ENCODE measurements at regions not wholly inside any gene's neighbourhood (a gene's known extent, or its start where the extent isn't known, plus 50 kb on each side); places are given as distances from the start of the nearest gene placed in this dataset.

- Histone ChIP-seq H3K27me3 (peaks cover 0 to 13% (median 7%) of the 10 kb centered on the region in 7 donors), H3K36me3 (no peaks in the 10 kb centered on the region), H3K27ac (peak overlapping the region in 3 of 10 donors; percentile 22 to 62 (median 37)), H3K4me1 (peaks cover 0 to 17% (median 0%) of the 10 kb centered on the region in 9 donors), H3K9me3 (no peaks in the 10 kb centered on the region), H3K4me3 (no peak overlapping the region)
- WGBS, 2 donors = 66 to 73% methylated on average over 5 of the region's 5 CpGs
- no peak for DNase-seq
- TF ChIP-seq CTCF (IDR thresholded peaks at IDR 0.05) = no peak
- intact Hi-C loops (cut with DNase I) = no loop called here
- ATAC-seq = peak in 1 of 8 donors; percentile 18
These were observed 503.8 kb upstream of the B3GAT1 start for GRCh38 chr11:134915881-134916280.

GRCh38 chr11:134915212-134915611 lies 503.2 kb upstream of the B3GAT1 start:
- H3K9me3 ChIP-seq = no peaks in the 10 kb centered on the region
- no peak for TF ChIP-seq CTCF (IDR thresholded peaks at IDR 0.05)
- intact Hi-C loops (cut with DNase I) = no loop called here
- ATAC-seq (peak; percentile 68 to 86 (median 72)), DNase-seq (peak; percentile 45 to 48)
- peak overlapping the region in 2 of 10 donors; percentile 15 to 62 for H3K27ac ChIP-seq
- peaks cover 0 to 13% (median 7%) of the 10 kb centered on the region in 7 donors for H3K27me3 ChIP-seq
- H3K36me3 ChIP-seq = no peaks in the 10 kb centered on the region
- WGBS, 2 donors = 50 to 57% methylated on average over 8 of the region's 8 CpGs
- no peak overlapping the region for H3K4me3 ChIP-seq
- H3K4me1 ChIP-seq = peaks cover 0 to 17% (median 0%) of the 10 kb centered on the region in 9 donors

GRCh38 chr11:134913999-134914590 lies 502.1 kb upstream of the B3GAT1 start:
- WGBS, 2 donors = 82 to 86% methylated on average over 12 of the region's 12 CpGs
- peak overlapping the region in 2 of 10 donors; percentile 15 to 60 for H3K27ac ChIP-seq
- no peak overlapping the region for H3K4me3 ChIP-seq
- H3K36me3 ChIP-seq = no peaks in the 10 kb centered on the region
- DNase-seq (no peak), ATAC-seq (peak in 1 of 8 donors; percentile 9)
- peaks cover 0 to 11% (median 4%) of the 10 kb centered on the region in 7 donors for H3K27me3 ChIP-seq
- H3K4me1 ChIP-seq = peaks cover 0 to 17% (median 0%) of the 10 kb centered on the region in 9 donors
- TF ChIP-seq CTCF (IDR thresholded peaks at IDR 0.05) = no peak
- no peaks in the 10 kb centered on the region for H3K9me3 ChIP-seq
- intact Hi-C loops (cut with DNase I) = no loop called here

- Histone ChIP-seq H3K27ac (no peak overlapping the region), H3K9me3 (no peaks in the 10 kb centered on the region), H3K4me3 (no peak overlapping the region), H3K4me1 (peaks cover 0 to 17% (median 0%) of the 10 kb centered on the region in 9 donors), H3K36me3 (no peaks in the 10 kb centered on the region), H3K27me3 (peaks cover 0 to 11% (median 0%) of the 10 kb centered on the region in 7 donors)
- DNase-seq = no peak
- TF ChIP-seq CTCF (IDR thresholded peaks at IDR 0.05) = no peak
- 82 to 83% methylated on average over 18 of the region's 18 CpGs for WGBS, 2 donors
- intact Hi-C loops (cut with DNase I) = no loop called here
- ATAC-seq = no peak
These were observed 501.3 kb upstream of the B3GAT1 start for GRCh38 chr11:134913391-134913790.

Measured in heart right ventricle (tissue), 16 donors.